22Rv1 (cell line): ENCODE measurements at regions not wholly inside any gene's neighbourhood (a gene's known extent, or its start where the extent isn't known, plus 50 kb on each side); places are given as distances from the start of the nearest gene placed in this dataset.

Source experiments
- ZFX ChIP-seq: fragments of 450-650 bp; IDR thresholded peaks from 2 replicates; pipeline ENCODE4 v1.6.1; 2017; ENCODE audit warnings: antibody characterized with exemption, borderline replicate concordance
- TF ChIP-seq, protein P1 (sequence below): fragments of 450-650 bp; IDR thresholded peaks from 2 replicates; pipeline ENCODE4 v1.5.1; 2017; ENCODE audit warnings: mild to moderate bottlenecking

- TF ChIP-seq, protein P1, sequence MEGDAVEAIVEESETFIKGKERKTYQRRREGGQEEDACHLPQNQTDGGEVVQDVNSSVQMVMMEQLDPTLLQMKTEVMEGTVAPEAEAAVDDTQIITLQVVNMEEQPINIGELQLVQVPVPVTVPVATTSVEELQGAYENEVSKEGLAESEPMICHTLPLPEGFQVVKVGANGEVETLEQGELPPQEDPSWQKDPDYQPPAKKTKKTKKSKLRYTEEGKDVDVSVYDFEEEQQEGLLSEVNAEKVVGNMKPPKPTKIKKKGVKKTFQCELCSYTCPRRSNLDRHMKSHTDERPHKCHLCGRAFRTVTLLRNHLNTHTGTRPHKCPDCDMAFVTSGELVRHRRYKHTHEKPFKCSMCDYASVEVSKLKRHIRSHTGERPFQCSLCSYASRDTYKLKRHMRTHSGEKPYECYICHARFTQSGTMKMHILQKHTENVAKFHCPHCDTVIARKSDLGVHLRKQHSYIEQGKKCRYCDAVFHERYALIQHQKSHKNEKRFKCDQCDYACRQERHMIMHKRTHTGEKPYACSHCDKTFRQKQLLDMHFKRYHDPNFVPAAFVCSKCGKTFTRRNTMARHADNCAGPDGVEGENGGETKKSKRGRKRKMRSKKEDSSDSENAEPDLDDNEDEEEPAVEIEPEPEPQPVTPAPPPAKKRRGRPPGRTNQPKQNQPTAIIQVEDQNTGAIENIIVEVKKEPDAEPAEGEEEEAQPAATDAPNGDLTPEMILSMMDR, result no peak
- TF ChIP-seq ZFX, result no peak
Observed at GRCh38 chr2:64840426-64840881, 148.7 kb upstream of the SLC1A4 start.
